MCF 10A (cell line): ENCODE measurements at regions not wholly inside any gene's neighbourhood (a gene's known extent, or its start where the extent isn't known, plus 50 kb on each side); places are given as distances from the start of the nearest gene placed in this dataset.
"Not testable (repeated sequence)": the region's sequence is repeated elsewhere in the genome, so short reads cannot be mapped to it uniquely, and the experiment has no call there.

Source experiments
- BruUV-seq: library from RNA; stranded (reverse); fragments of 400-500 nt; replicated peaks from 2 replicates; lab custom pipeline; 2021; lab: Mats Ljungman, UMichigan
- CTCF ChIA-PET: fragments of 300-600 bp; sonication (Branson Sonifier 250); formaldehyde crosslinking; extraction: SDS; loops from one replicate; lab custom pipeline; 2021; ENCODE audit warnings: antibody characterized with exemption, inconsistent platforms; lab: Yijun Ruan, JAX
- POLR2A ChIA-PET: fragments of 300-600, 350-650 bp; sonication (Branson Sonifier 250); formaldehyde crosslinking; extraction: SDS; loops from one replicate; lab custom pipeline; 2020; ENCODE audit warnings: antibody characterized with exemption, inconsistent platforms; lab: Yijun Ruan, JAX
- DNase-seq: peaks from one replicate; pipeline ENCODE4 v3.0.0-alpha.2; 2018; ENCODE audit not compliant: unreplicated experiment
- H3K27ac Mint-ChIP-seq: one replicate; pipeline ENCODE4 v1.8.0; 2022; ENCODE audit warnings: mild to moderate bottlenecking, low read depth, mixed read lengths; ENCODE audit not compliant: unreplicated experiment
- H3K27me3 Mint-ChIP-seq: one replicate; pipeline ENCODE4 v1.8.0; 2022; ENCODE audit warnings: mixed read lengths; ENCODE audit not compliant: insufficient read depth, unreplicated experiment
- H3K36me3 Mint-ChIP-seq: one replicate; pipeline ENCODE4 v1.8.0; 2022; ENCODE audit warnings: mild to moderate bottlenecking, moderate library complexity, mixed read lengths; ENCODE audit not compliant: insufficient read depth, unreplicated experiment
- H3K4me1 Mint-ChIP-seq: one replicate; pipeline ENCODE4 v1.8.0; 2022; ENCODE audit warnings: mixed read lengths; ENCODE audit not compliant: insufficient read depth, unreplicated experiment
- H3K4me3 Mint-ChIP-seq: one replicate; pipeline ENCODE4 v1.8.0; 2022; ENCODE audit warnings: mild to moderate bottlenecking, moderate library complexity, mixed read lengths; ENCODE audit not compliant: unreplicated experiment
- H3K9me3 Mint-ChIP-seq: one replicate; pipeline ENCODE4 v1.8.0; 2022; ENCODE audit warnings: mixed read lengths; ENCODE audit not compliant: unreplicated experiment
- intact Hi-C: fragments of 100-400 bp; cut with micrococcal nuclease; formaldehyde crosslinking; loops from 2 replicates; pipeline ENCODE4 v1.14.1; 2022
- TF ChIP-seq, protein P1 (sequence below): fragments of 200-600 bp; IDR thresholded peaks from one replicate; pipeline ENCODE4 v1.8.0; 2022; ENCODE audit warnings: antibody characterized with exemption, mild to moderate bottlenecking; ENCODE audit not compliant: unreplicated experiment

DNA sequence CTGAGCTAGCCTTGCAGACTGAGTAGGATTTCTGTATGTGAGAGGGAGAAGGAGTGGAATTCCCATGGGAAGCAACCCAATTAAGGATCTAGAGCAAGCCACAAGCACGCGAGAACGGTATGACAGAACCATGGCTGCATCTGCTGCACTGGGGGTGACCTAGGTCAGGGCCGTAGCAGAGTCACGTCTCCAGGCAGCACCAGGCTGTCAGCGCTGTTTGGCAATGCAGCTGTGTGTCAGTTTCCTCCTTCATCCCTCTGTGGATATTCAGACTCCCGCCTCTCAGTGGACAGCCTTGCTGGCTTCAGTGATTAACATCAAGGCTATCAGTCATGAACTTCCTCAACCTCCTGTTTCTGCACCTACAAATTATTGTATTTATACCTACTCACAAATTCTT lies 118.1 kb upstream of the PPP2R5A start:
- Mint-ChIP-seq H3K4me1 (peaks cover 6% of the 10 kb centered on the region), H3K9me3 (no peaks in the 10 kb centered on the region), H3K27ac (no peak overlapping the region), H3K4me3 (no peak overlapping the region), H3K27me3 (no peaks in the 10 kb centered on the region), H3K36me3 (no peaks in the 10 kb centered on the region)
- intact Hi-C loops: no loop called here
- TF ChIP-seq, protein P1, sequence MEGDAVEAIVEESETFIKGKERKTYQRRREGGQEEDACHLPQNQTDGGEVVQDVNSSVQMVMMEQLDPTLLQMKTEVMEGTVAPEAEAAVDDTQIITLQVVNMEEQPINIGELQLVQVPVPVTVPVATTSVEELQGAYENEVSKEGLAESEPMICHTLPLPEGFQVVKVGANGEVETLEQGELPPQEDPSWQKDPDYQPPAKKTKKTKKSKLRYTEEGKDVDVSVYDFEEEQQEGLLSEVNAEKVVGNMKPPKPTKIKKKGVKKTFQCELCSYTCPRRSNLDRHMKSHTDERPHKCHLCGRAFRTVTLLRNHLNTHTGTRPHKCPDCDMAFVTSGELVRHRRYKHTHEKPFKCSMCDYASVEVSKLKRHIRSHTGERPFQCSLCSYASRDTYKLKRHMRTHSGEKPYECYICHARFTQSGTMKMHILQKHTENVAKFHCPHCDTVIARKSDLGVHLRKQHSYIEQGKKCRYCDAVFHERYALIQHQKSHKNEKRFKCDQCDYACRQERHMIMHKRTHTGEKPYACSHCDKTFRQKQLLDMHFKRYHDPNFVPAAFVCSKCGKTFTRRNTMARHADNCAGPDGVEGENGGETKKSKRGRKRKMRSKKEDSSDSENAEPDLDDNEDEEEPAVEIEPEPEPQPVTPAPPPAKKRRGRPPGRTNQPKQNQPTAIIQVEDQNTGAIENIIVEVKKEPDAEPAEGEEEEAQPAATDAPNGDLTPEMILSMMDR: no peak
- no peak for DNase-seq
- no TSS peak for BruUV-seq
- ChIA-PET POLR2A (interaction anchor here (0.6 to 1.2 kb wide), 4 partner anchors 10 to 438 kb away, joined by 3 to 4 read pairs (median 3); no protein-coding TSS in a partner anchor), CTCF (interaction anchor here (1.8 kb wide), 1 partner anchor 24 kb away, joined by 4 read pairs; no protein-coding TSS in a partner anchor)

DNA sequence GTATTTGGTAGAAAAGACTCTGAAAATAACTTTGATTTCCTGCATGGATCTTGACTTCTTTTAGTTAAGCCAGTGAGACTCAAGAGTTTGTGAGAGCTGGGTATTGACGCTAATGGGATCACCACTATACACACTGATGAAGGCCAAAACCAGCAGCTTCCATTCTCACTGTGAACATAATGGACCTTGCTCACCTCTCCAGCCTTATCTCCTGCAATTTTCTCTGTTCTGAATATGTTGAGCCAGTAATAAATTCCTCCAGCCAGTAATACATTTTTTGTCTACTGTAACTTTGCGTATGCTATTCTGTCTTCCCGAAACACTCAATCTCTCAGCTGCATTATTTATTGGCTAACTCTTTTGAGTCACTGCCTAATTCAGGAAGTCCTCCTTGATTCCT lies 111.6 kb upstream of the PPP2R5A start:
- intact Hi-C loops: no loop called here
- Mint-ChIP-seq H3K36me3 (no peaks in the 10 kb centered on the region), H3K4me1 (no peaks in the 10 kb centered on the region), H3K4me3 (no peak overlapping the region), H3K27me3 (no peaks in the 10 kb centered on the region), H3K9me3 (no peaks in the 10 kb centered on the region), H3K27ac (no peak overlapping the region)
- BruUV-seq: no TSS peak
- TF ChIP-seq, protein P1: no peak
- DNase-seq: no peak
- CTCF ChIA-PET: interaction anchor here (0.6 to 2.1 kb wide), 2 partner anchors 37 to 103 kb away, joined by 3 to 9 read pairs; no protein-coding TSS in a partner anchor
- POLR2A ChIA-PET: no interaction called here

DNA sequence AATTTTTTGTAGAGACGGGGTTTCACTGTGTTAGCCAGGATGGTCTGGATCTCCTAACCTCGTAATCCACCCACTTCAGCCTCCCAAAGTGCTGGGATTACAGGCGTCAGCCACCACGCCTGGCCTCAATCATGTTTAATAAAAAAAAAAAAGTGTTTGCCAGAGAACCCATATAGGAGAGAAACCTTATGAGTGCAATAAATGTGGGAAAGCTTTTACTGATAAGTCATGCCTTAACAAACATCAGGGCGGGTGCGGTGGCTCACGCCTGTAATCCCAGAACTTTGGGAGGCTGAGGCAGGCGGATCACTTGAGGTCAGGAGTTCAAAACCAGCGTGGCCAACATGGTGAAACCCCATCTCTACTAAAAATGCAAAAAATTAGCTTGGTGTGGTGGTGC lies 110.9 kb upstream of the PPP2R5A start:
- BruUV-seq, intact Hi-C loops, H3K27ac Mint-ChIP-seq, DNase-seq, H3K4me1 Mint-ChIP-seq, H3K9me3 Mint-ChIP-seq, H3K27me3 Mint-ChIP-seq, H3K4me3 Mint-ChIP-seq, H3K36me3 Mint-ChIP-seq: not testable (repeated sequence)
- ChIA-PET POLR2A (interaction anchor here (0.7 kb wide), 1 partner anchor 561 kb away, joined by 3 read pairs; no protein-coding TSS in a partner anchor), CTCF (interaction anchor here (0.6 kb wide), 3 partner anchors 61 to 230 kb away, joined by 3 read pairs; no protein-coding TSS in a partner anchor)

DNA sequence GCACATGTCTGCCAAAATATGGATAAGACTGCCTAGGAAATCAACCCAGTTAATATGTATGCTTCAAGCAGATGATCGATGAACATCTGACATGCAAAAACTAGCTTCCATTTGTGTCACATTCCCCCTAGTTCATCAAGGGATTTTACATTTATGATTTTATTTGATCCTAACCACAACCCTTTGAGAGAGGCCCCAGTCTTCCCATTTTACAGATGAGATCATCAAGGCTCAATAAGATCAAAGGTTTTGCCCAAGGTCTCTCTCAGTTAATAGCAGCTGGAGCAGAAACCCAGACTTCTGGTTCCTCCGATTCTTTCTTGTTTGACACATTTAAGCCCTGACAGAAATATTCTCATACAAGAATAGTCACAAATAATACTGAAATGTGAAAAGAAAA lies 107.7 kb upstream of the PPP2R5A start:
- POLR2A ChIA-PET: interaction anchor here (1.1 to 2.6 kb wide), 2 partner anchors 11 to 14 kb away, joined by 3 to 10 read pairs; no protein-coding TSS in a partner anchor
- no peak overlapping the region for H3K4me3 Mint-ChIP-seq

More for the DNA sequence above, 107.7 kb upstream of the PPP2R5A start:
- H3K4me1 Mint-ChIP-seq: peaks cover 9% of the 10 kb centered on the region
- H3K36me3 Mint-ChIP-seq: no peaks in the 10 kb centered on the region
- no peak for DNase-seq
- BruUV-seq: no TSS peak
- H3K9me3 Mint-ChIP-seq: no peaks in the 10 kb centered on the region
- no peaks in the 10 kb centered on the region for H3K27me3 Mint-ChIP-seq
- CTCF ChIA-PET: interaction anchor here (0.6 to 1.3 kb wide), 5 partner anchors 13 to 919 kb away, joined by 3 to 5 read pairs (median 3); no protein-coding TSS in a partner anchor
- no peak overlapping the region for H3K27ac Mint-ChIP-seq
- TF ChIP-seq, protein P1: no peak
- intact Hi-C loops: no loop called here
